22Rv1 (cell line): ENCODE measurements at regions not wholly inside any gene's neighbourhood (a gene's known extent, or its start where the extent isn't known, plus 50 kb on each side); places are given as distances from the start of the nearest gene placed in this dataset.

ENCODE experiments used
- ZFX ChIP-seq: fragments of 450-650 bp; IDR thresholded peaks from 2 replicates; pipeline ENCODE4 v1.6.1; 2017; ENCODE audit warnings: antibody characterized with exemption, borderline replicate concordance
- TF ChIP-seq, protein P1 (sequence below): fragments of 450-650 bp; IDR thresholded peaks from 2 replicates; pipeline ENCODE4 v1.5.1; 2017; ENCODE audit warnings: mild to moderate bottlenecking

- TF ChIP-seq, protein P1, sequence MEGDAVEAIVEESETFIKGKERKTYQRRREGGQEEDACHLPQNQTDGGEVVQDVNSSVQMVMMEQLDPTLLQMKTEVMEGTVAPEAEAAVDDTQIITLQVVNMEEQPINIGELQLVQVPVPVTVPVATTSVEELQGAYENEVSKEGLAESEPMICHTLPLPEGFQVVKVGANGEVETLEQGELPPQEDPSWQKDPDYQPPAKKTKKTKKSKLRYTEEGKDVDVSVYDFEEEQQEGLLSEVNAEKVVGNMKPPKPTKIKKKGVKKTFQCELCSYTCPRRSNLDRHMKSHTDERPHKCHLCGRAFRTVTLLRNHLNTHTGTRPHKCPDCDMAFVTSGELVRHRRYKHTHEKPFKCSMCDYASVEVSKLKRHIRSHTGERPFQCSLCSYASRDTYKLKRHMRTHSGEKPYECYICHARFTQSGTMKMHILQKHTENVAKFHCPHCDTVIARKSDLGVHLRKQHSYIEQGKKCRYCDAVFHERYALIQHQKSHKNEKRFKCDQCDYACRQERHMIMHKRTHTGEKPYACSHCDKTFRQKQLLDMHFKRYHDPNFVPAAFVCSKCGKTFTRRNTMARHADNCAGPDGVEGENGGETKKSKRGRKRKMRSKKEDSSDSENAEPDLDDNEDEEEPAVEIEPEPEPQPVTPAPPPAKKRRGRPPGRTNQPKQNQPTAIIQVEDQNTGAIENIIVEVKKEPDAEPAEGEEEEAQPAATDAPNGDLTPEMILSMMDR, result no peak
- no peak for TF ChIP-seq ZFX
These were observed 328.9 kb upstream of the RBMS3 start for GRCh38 chr3:28951772-28952556.
